Spleen (tissue), 7 donors: ENCODE measurements at regions not wholly inside any gene's neighbourhood (a gene's known extent, or its start where the extent isn't known, plus 50 kb on each side); places are given as distances from the start of the nearest gene placed in this dataset.

ENCODE experiments used
- POLR2AphosphoS5 ChIP-seq, 3 donors: sonication (generic); formaldehyde crosslinking; IDR thresholded peaks; one replicate each; pipeline ENCODE4 v1.5.1; 2017; ENCODE audit warnings: antibody characterized with exemption in 3 of 3
- TF ChIP-seq, protein P1 (sequence below), 11 experiments: fragments of 200-600 bp in 7 of 11; fragments of 450-650 bp in 4 of 11; sonication (generic) in 4 of 11; IDR thresholded peaks in 8 of 11; conservative IDR thresholded peaks in 3 of 11; 1 replicate in 7 of 11; 2 replicates in 4 of 11; pipeline versions ENCODE4 v1.4.0 to v1.8.0; 2016 to 2021; ENCODE audit warnings: antibody characterized with exemption in 11 of 11, inconsistent platforms in 4 of 11, mild to moderate bottlenecking in 1 of 11
- donor health status: DM: no; HTN: no; CAD: no; lungs with moderate emphysema.
- donor health status: DM: no; HTN: no; CAD: no.
- donor health status: DM: no; HTN: no; CAD: no.

DNA sequence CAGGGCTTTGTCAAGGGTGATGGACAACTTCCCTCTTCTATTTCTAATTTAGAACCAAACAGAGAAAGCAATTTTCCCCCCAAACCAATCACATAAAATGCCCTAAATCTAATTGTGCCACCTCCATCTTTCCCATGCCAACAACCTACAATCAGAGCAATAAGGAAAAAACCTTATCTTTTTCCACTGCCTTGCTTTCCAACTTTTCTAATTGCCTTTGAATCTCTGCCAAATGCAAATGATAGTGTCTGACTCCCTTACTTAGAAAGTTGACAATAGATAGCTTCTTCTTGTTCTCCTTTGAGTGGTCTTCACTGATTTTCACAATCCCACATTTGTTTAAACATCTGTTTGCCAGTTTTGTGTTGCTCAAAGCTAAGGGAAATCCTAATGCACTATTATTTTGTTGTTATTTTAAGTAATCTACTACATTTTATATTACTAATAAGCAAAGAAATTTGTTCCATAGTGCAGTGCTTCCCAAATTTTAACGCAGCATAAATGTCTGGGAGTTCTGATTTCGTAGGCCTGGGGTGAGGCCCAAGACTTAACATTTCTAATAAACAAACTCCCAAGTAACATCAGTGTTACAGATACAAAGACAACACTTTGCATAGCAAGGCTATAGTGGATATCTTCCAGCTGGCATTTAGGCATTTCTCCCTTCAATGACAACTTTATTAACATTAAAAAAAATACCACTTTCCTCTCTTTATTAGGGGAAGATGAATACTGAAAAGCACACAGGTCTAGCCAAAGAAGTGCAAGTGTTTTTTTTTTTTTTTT is 696.3 kb upstream of the USP15 start:
- TF ChIP-seq, protein P1, sequence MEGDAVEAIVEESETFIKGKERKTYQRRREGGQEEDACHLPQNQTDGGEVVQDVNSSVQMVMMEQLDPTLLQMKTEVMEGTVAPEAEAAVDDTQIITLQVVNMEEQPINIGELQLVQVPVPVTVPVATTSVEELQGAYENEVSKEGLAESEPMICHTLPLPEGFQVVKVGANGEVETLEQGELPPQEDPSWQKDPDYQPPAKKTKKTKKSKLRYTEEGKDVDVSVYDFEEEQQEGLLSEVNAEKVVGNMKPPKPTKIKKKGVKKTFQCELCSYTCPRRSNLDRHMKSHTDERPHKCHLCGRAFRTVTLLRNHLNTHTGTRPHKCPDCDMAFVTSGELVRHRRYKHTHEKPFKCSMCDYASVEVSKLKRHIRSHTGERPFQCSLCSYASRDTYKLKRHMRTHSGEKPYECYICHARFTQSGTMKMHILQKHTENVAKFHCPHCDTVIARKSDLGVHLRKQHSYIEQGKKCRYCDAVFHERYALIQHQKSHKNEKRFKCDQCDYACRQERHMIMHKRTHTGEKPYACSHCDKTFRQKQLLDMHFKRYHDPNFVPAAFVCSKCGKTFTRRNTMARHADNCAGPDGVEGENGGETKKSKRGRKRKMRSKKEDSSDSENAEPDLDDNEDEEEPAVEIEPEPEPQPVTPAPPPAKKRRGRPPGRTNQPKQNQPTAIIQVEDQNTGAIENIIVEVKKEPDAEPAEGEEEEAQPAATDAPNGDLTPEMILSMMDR (IDR thresholded peaks at IDR 0.05 in 8 of 11, conservative IDR thresholded peaks at IDR 0.05 in 3 of 11), result no peak
- TF ChIP-seq POLR2AphosphoS5 (IDR thresholded peaks at IDR 0.05), result no peak
